K562 (cell line): ENCODE measurements at regions not wholly inside any gene's neighbourhood (a gene's known extent, or its start where the extent isn't known, plus 50 kb on each side); places are given as distances from the start of the nearest gene placed in this dataset.
A peak's percentile ranks its signal among the peaks of the same experiment; 100 is the strongest.

Source experiments
- ATF7 ChIP-seq: fragments of 450-650 bp; IDR thresholded peaks from 2 replicates; pipeline ENCODE4 v1.7.1; 2014; ENCODE audit warnings: mild to moderate bottlenecking, moderate library complexity
- CCNT2 ChIP-seq: IDR thresholded peaks from 2 replicates; pipeline ENCODE4 v1.6.1; 2011; ENCODE audit warnings: borderline replicate concordance, low read depth, mild to moderate bottlenecking, moderate library complexity, mixed read lengths, low read length; ENCODE audit not compliant: insufficient read length; ENCODE audit errors: extremely low read depth
- CEBPG ChIP-seq, 3 experiments: fragments of 200-800 bp in 1 of 3; sonication (Bioruptor generic) in 1 of 3; sonication (generic) in 1 of 3; formaldehyde crosslinking in 1 of 3; IDR thresholded peaks in 2 of 3; conservative IDR thresholded peaks in 1 of 3; 2 replicates each; pipeline versions ENCODE4 v1.6.1 to v1.8.0; 2016 to 2022; ENCODE audit warnings: missing compliant biosample characterization in 2 of 3, missing genetic modification characterization in 2 of 3, mild to moderate bottlenecking in 1 of 3, missing genetic modification reagents in 1 of 3
- CREM ChIP-seq: IDR thresholded peaks from 2 replicates; pipeline ENCODE4 v1.6.1; 2014; ENCODE audit warnings: antibody characterized with exemption, low read depth
- DACH1 ChIP-seq: fragments of 450-650 bp; IDR thresholded peaks from 2 replicates; pipeline ENCODE4 v1.6.1; 2018; ENCODE audit not compliant: partially characterized antibody
- DLX4 ChIP-seq: fragments of 250-450 bp; sonication (Bioruptor Pico); IDR thresholded peaks from 2 replicates; pipeline ENCODE4 v1.6.1; 2021; ENCODE audit warnings: mild to moderate bottlenecking
- KLF16 ChIP-seq: IDR thresholded peaks from 2 replicates; pipeline ENCODE4 v1.6.1; 2016; ENCODE audit warnings: antibody characterized with exemption
- MAFG ChIP-seq: fragments of 450-650 bp; conservative IDR thresholded peaks from 2 replicates; pipeline ENCODE4 v1.6.1; 2016; ENCODE audit warnings: missing genetic modification characterization, missing compliant biosample characterization
- MTA1 ChIP-seq: fragments of 450-650 bp; IDR thresholded peaks from 2 replicates; pipeline ENCODE4 v1.6.1; 2017; ENCODE audit warnings: borderline replicate concordance
- NKRF ChIP-seq: fragments of 450-650 bp; IDR thresholded peaks from 2 replicates; pipeline ENCODE4 v1.6.1; 2016; ENCODE audit warnings: borderline replicate concordance
- RBBP5 ChIP-seq: fragments of 200-600 bp; sonication (generic); IDR thresholded peaks from 2 replicates; pipeline ENCODE4 v1.6.1; 2012; ENCODE audit warnings: borderline replicate concordance, mild to moderate bottlenecking, low read length, control low read depth, inconsistent platforms; ENCODE audit not compliant: insufficient read depth, poor library complexity, severe bottlenecking
- RBM17 ChIP-seq: fragments of 200-400 bp; formaldehyde crosslinking; IDR thresholded peaks from 2 replicates; pipeline ENCODE4 v1.6.1; 2017; ENCODE audit warnings: low read depth, mild to moderate bottlenecking, low read length, borderline replicate concordance
- SIN3B ChIP-seq: fragments of 450-650 bp; IDR thresholded peaks from 2 replicates; pipeline ENCODE4 v1.6.1; 2017; ENCODE audit warnings: low read depth, mild to moderate bottlenecking, moderate library complexity
- SMARCE1 ChIP-seq: fragments of 450-650 bp; IDR thresholded peaks from 2 replicates; pipeline ENCODE4 v1.7.1; 2016; ENCODE audit warnings: mild to moderate bottlenecking
- TARDBP ChIP-seq: fragments of 450-650 bp; IDR thresholded peaks from 2 replicates; pipeline ENCODE4 v1.6.1; 2016
- TBP ChIP-seq: optimal IDR thresholded peaks from 2 replicates; pipeline ENCODE3; 2011; ENCODE audit warnings: low read depth, low read length, improper control_type of control experiment
- ZEB2 ChIP-seq: fragments of 450-650 bp; IDR thresholded peaks from 2 replicates; pipeline ENCODE4 v1.6.1; 2016
- ZHX1 ChIP-seq: fragments of 150-350 bp; conservative IDR thresholded peaks from 2 replicates; pipeline ENCODE4 v1.6.1; 2014; ENCODE audit warnings: low read length
- ZNF639 ChIP-seq, 2 experiments: fragments of 200-800 bp in 1 of 2; sonication (Bioruptor generic) in 1 of 2; sonication (generic) in 1 of 2; formaldehyde crosslinking in 1 of 2; IDR thresholded peaks in 1 of 2; conservative IDR thresholded peaks in 1 of 2; 2 replicates each; pipeline versions ENCODE4 v1.5.0 to v1.6.1; 2016 to 2020; ENCODE audit warnings: missing compliant biosample characterization in 1 of 2, missing genetic modification characterization in 1 of 2, missing genetic modification reagents in 1 of 2

- peak; percentile 79 for TF ChIP-seq SMARCE1
- no peak for TF ChIP-seq RBBP5
- no peak for TF ChIP-seq ZHX1
- peak; percentile 45 for TF ChIP-seq MAFG (tag)
- no peak for TF ChIP-seq KLF16
- TF ChIP-seq TARDBP: no peak
- TF ChIP-seq ZNF639 (CRISPR knock-in tag; conservative IDR thresholded peaks at IDR 0.05 in 1 of 2, IDR thresholded peaks at IDR 0.05 in 1 of 2): 0 out of 4 replicates have a peak, but pooled peaks of 1 of the 2 experiments have one; percentile 56
- no peak for TF ChIP-seq DACH1
- no peak for TF ChIP-seq MTA1
- TF ChIP-seq NKRF: no peak
- no peak for TF ChIP-seq SIN3B
- TF ChIP-seq ZEB2: peak; percentile 81
- TF ChIP-seq CEBPG (CRISPR knock-in tag; IDR thresholded peaks at IDR 0.05): no peak
- TF ChIP-seq CEBPG (tag; conservative IDR thresholded peaks at IDR 0.05 in 1 of 2, IDR thresholded peaks at IDR 0.05 in 1 of 2): no peak
- TF ChIP-seq ATF7: no peak
- peak; percentile 54 for TF ChIP-seq CREM
- TF ChIP-seq DLX4 (CRISPR knock-in tag): no peak
- TF ChIP-seq TBP: no peak
- TF ChIP-seq CCNT2: no peak
- no peak for TF ChIP-seq RBM17
Measured at GRCh38 chr16:86664522-86665318, 86.4 kb downstream of the FOXL1 start (continued).
